Mesenchymal stem cell (in vitro differentiated cells and primary cell): ENCODE measurements at regions not wholly inside any gene's neighbourhood (a gene's known extent, or its start where the extent isn't known, plus 50 kb on each side); places are given as distances from the start of the nearest gene placed in this dataset.

Experiments used
- DNase-seq: peaks from one replicate; pipeline ENCODE4 v3.0.0-alpha.2; 2013
- H2AFZ ChIP-seq: one replicate; pipeline ENCODE4 v1.6.1; 2013; ENCODE audit warnings: low read depth, mild to moderate bottlenecking, control low read depth, inconsistent platforms, low read length, moderate library complexity
- H2AK5ac ChIP-seq: 2 replicates; pipeline ENCODE4 v1.6.1; 2013; ENCODE audit warnings: low read length, moderate library complexity, mild to moderate bottlenecking, inconsistent platforms; ENCODE audit not compliant: severe bottlenecking
- H2BK120ac ChIP-seq: one replicate; pipeline ENCODE4 v1.6.1; 2013; ENCODE audit warnings: low read depth, mild to moderate bottlenecking, inconsistent platforms, low read length, moderate library complexity
- H2BK12ac ChIP-seq, 2 experiments: one replicate each; pipeline ENCODE4 v1.6.1; 2013; ENCODE audit warnings: inconsistent platforms in 2 of 2, low read length in 2 of 2, mild to moderate bottlenecking in 2 of 2, moderate library complexity in 2 of 2, control low read depth in 1 of 2
- H2BK15ac ChIP-seq: one replicate; pipeline ENCODE4 v1.6.1; 2013; ENCODE audit warnings: mild to moderate bottlenecking, low read depth, inconsistent platforms; ENCODE audit not compliant: poor library complexity, severe bottlenecking
- H2BK5ac ChIP-seq: 2 replicates; pipeline ENCODE4 v1.6.1; 2013; ENCODE audit warnings: low read depth, mild to moderate bottlenecking, low read length, control low read depth, inconsistent platforms; ENCODE audit not compliant: poor library complexity, severe bottlenecking
- H3K14ac ChIP-seq, 2 experiments: one replicate each; pipeline ENCODE4 v1.6.1; 2013; ENCODE audit warnings: inconsistent platforms in 2 of 2, low read length in 2 of 2, control low read depth in 1 of 2, mild to moderate bottlenecking in 1 of 2, moderate library complexity in 1 of 2
- H3K18ac ChIP-seq, 2 experiments: one replicate each; pipeline ENCODE4 v1.6.1; 2013; ENCODE audit warnings: inconsistent platforms in 2 of 2, low read length in 2 of 2, control low read depth in 1 of 2, low read depth in 1 of 2, mild to moderate bottlenecking in 1 of 2
- H3K23ac ChIP-seq, 2 experiments: one replicate each; pipeline ENCODE4 v1.6.1; 2013; ENCODE audit warnings: inconsistent platforms in 2 of 2, low read length in 2 of 2, mild to moderate bottlenecking in 2 of 2, moderate library complexity in 2 of 2, control low read depth in 1 of 2
- H3K27ac ChIP-seq: 2 replicates; pipeline ENCODE4 v1.5.1; 2013; ENCODE audit warnings: mild to moderate bottlenecking, moderate library complexity, low read length, control low read depth, inconsistent platforms; ENCODE audit not compliant: poor library complexity, severe bottlenecking
- H3K27me3 ChIP-seq, 2 experiments: 2 replicates each; pipeline versions ENCODE4 v1.6.1 to v1.7.0; 2013; ENCODE audit warnings: low read length in 2 of 2, mild to moderate bottlenecking in 2 of 2, moderate library complexity in 2 of 2, control low read depth in 1 of 2, inconsistent platforms in 1 of 2; ENCODE audit not compliant: control insufficient read depth in 1 of 2, insufficient read depth in 1 of 2
- H3K36me3 ChIP-seq, 2 experiments: 2 replicates each; pipeline versions ENCODE4 v1.6.1 to v1.7.0; 2013; ENCODE audit warnings: low read length in 2 of 2, control low read depth in 1 of 2, inconsistent platforms in 1 of 2, low read depth in 1 of 2, mild to moderate bottlenecking in 1 of 2; ENCODE audit not compliant: insufficient read depth in 2 of 2, control insufficient read depth in 1 of 2
- H3K4ac ChIP-seq, 2 experiments: one replicate each; pipeline ENCODE4 v1.6.1; 2013; ENCODE audit warnings: inconsistent platforms in 2 of 2, low read length in 2 of 2, mild to moderate bottlenecking in 2 of 2, moderate library complexity in 2 of 2, control low read depth in 1 of 2, low read depth in 1 of 2
- H3K4me1 ChIP-seq: 2 replicates; pipeline ENCODE4 v1.6.1; 2013; ENCODE audit warnings: low read depth, low read length, control low read depth; ENCODE audit not compliant: control insufficient read depth, insufficient read depth
- H3K4me2 ChIP-seq: 2 replicates; pipeline ENCODE4 v1.6.1; 2013; ENCODE audit warnings: low read length, mild to moderate bottlenecking, inconsistent platforms; ENCODE audit not compliant: poor library complexity, severe bottlenecking
- H3K4me3 ChIP-seq, 2 experiments: 2 replicates each; pipeline versions ENCODE4 v1.5.1 to v1.7.0; 2013; ENCODE audit warnings: low read length in 2 of 2, mild to moderate bottlenecking in 2 of 2, control low read depth in 1 of 2, low read depth in 1 of 2; ENCODE audit not compliant: insufficient read depth in 1 of 2
- H3K79me1 ChIP-seq: replicated peaks from 2 replicates; pipeline ENCODE4 v1.6.1; 2013; ENCODE audit warnings: mild to moderate bottlenecking, control low read depth, low read length, inconsistent platforms; ENCODE audit not compliant: poor library complexity, severe bottlenecking
- H3K9ac ChIP-seq: 2 replicates; pipeline ENCODE4 v1.7.0; 2013; ENCODE audit warnings: mild to moderate bottlenecking, low read length, moderate library complexity
- H3K9me3 ChIP-seq: 2 replicates; pipeline ENCODE4 v1.7.0; 2013; ENCODE audit warnings: mild to moderate bottlenecking, low read length; ENCODE audit not compliant: control insufficient read depth
- H4K8ac ChIP-seq: one replicate; pipeline ENCODE4 v1.6.1; 2013; ENCODE audit warnings: inconsistent platforms, mild to moderate bottlenecking, low read length, moderate library complexity
- H4K91ac ChIP-seq: one replicate; pipeline ENCODE4 v1.6.1; 2013; ENCODE audit warnings: mild to moderate bottlenecking, low read length, inconsistent platforms
- WGBS: methylation state at CpG from one replicate; pipeline ENCODE4 v1.1.7; 2013; ENCODE audit warnings: mixed read lengths; 5-methylcytosine and 5-hydroxymethylcytosine counted together

GRCh38 chr3:127040216-127040615 is 57.3 kb downstream of the PLXNA1 start:
- Histone ChIP-seq H3K23ac (no peak overlapping the region), H4K8ac (no peak overlapping the region), H3K4me2 (no peak overlapping the region), H2AFZ (no peak overlapping the region), H2BK5ac (no peak overlapping the region), H2BK120ac (no peak overlapping the region), H2AK5ac (no peak overlapping the region), H3K79me1 (no peaks in the 10 kb centered on the region), H3K27me3 (peaks cover 0 to 15% of the 10 kb centered on the region in 2 experiments), H3K14ac (no peak overlapping the region), H3K9me3 (no peaks in the 10 kb centered on the region), H2BK15ac (no peak overlapping the region), H3K18ac (no peak overlapping the region), H3K4me3 (no peak overlapping the region), H3K4ac (no peak overlapping the region), H3K4me1 (peaks cover 38% of the 10 kb centered on the region), H4K91ac (no peak overlapping the region), H3K27ac (no peak overlapping the region), H3K36me3 (peaks cover 0 to 8% of the 10 kb centered on the region in 2 experiments), H3K9ac (no peak overlapping the region), H2BK12ac (no peak overlapping the region)
- WGBS = 88% methylated on average over 4 of the region's 4 CpGs
- no peak for DNase-seq

- Histone ChIP-seq H3K23ac (no peak overlapping the region), H2BK12ac (no peak overlapping the region), H3K27ac (no peak overlapping the region), H2BK5ac (no peak overlapping the region), H3K9me3 (no peaks in the 10 kb centered on the region), H2AFZ (no peak overlapping the region), H3K4me2 (no peak overlapping the region), H3K36me3 (peaks cover 0 to 6% of the 10 kb centered on the region in 2 experiments), H3K4me3 (no peak overlapping the region), H4K91ac (no peak overlapping the region), H2AK5ac (no peak overlapping the region), H3K4ac (no peak overlapping the region), H3K4me1 (peaks cover 28% of the 10 kb centered on the region), H3K9ac (no peak overlapping the region), H2BK120ac (no peak overlapping the region), H3K79me1 (no peaks in the 10 kb centered on the region), H3K14ac (peak overlapping the region in 1 of 2 experiments; percentile 28), H4K8ac (no peak overlapping the region), H3K27me3 (peaks cover 0 to 23% of the 10 kb centered on the region in 2 experiments), H3K18ac (no peak overlapping the region), H2BK15ac (no peak overlapping the region)
- WGBS = 88% methylated on average over 12 of the region's 13 CpGs
- DNase-seq = no peak
Observed at GRCh38 chr3:127041264-127041820, 58.4 kb downstream of the PLXNA1 start.

- Histone ChIP-seq H3K23ac (no peak overlapping the region), H4K91ac (no peak overlapping the region)
Observed at GRCh38 chr3:127041933-127042332, 59.0 kb downstream of the PLXNA1 start.

GRCh38 chr3:127042634-127043033 is 59.7 kb downstream of the PLXNA1 start:
- Histone ChIP-seq H2BK5ac (no peak overlapping the region), H4K91ac (peak overlapping the region; percentile 3), H3K36me3 (no peaks in the 10 kb centered on the region)

More at GRCh38 chr3:127041933-127042332, 59.0 kb downstream of the PLXNA1 start:
- no peak for DNase-seq
- H3K36me3 ChIP-seq = no peaks in the 10 kb centered on the region
- no peak overlapping the region for H3K9ac ChIP-seq
- H3K4me2 ChIP-seq = no peak overlapping the region
- H2BK15ac ChIP-seq = no peak overlapping the region
- H3K27ac ChIP-seq = no peak overlapping the region
- H2AK5ac ChIP-seq = no peak overlapping the region
- peaks cover 0 to 23% of the 10 kb centered on the region in 2 experiments for H3K27me3 ChIP-seq
- H3K4me1 ChIP-seq = peaks cover 23% of the 10 kb centered on the region
- no peak overlapping the region for H3K4ac ChIP-seq
- H3K79me1 ChIP-seq = no peaks in the 10 kb centered on the region
- no peak overlapping the region for H3K18ac ChIP-seq
- 90% methylated on average over 6 of the region's 8 CpGs for WGBS
- H4K8ac ChIP-seq = no peak overlapping the region
- no peaks in the 10 kb centered on the region for H3K9me3 ChIP-seq
- no peak overlapping the region for H2BK5ac ChIP-seq
- H2AFZ ChIP-seq = no peak overlapping the region
- H2BK120ac ChIP-seq = no peak overlapping the region
- no peak overlapping the region for H3K4me3 ChIP-seq
- no peak overlapping the region for H2BK12ac ChIP-seq
- H3K14ac ChIP-seq = no peak overlapping the region

More at GRCh38 chr3:127042634-127043033, 59.7 kb downstream of the PLXNA1 start:
- Histone ChIP-seq H2BK120ac (no peak overlapping the region), H2AK5ac (peak overlapping the region; percentile 71), H3K9ac (no peak overlapping the region), H3K23ac (no peak overlapping the region), H3K4me3 (no peak overlapping the region), H3K27ac (peak overlapping the region; percentile 79), H3K14ac (no peak overlapping the region), H3K18ac (no peak overlapping the region), H3K79me1 (no peaks in the 10 kb centered on the region), H3K9me3 (no peaks in the 10 kb centered on the region), H3K4me2 (no peak overlapping the region), H3K4me1 (peaks cover 21% of the 10 kb centered on the region), H2BK15ac (no peak overlapping the region), H2BK12ac (no peak overlapping the region), H2AFZ (no peak overlapping the region), H3K4ac (no peak overlapping the region), H4K8ac (no peak overlapping the region), H3K27me3 (peaks cover 0 to 23% of the 10 kb centered on the region in 2 experiments)
- DNase-seq = no peak
- WGBS = 90% methylated on average over 12 of the region's 12 CpGs
